ENCODE measurements at regions not wholly inside any gene's neighbourhood (a gene's known extent, or its start where the extent isn't known, plus 50 kb on each side); places are given as distances from the start of the nearest gene placed in this dataset.

GRCh38 chr18:78664848-78665247 lies 314.8 kb upstream of the SALL3 start:
- Histone ChIP-seq H3K36me3 (no peaks in the 10 kb centered on the region), H3K27me3 (no peaks in the 10 kb centered on the region), H3K4me1 (no peaks in the 10 kb centered on the region), H3K9me3 (no peaks in the 10 kb centered on the region), H3K27ac (no peak overlapping the region), H3K4me3 (no peak overlapping the region)
- TF ChIP-seq, protein P1, sequence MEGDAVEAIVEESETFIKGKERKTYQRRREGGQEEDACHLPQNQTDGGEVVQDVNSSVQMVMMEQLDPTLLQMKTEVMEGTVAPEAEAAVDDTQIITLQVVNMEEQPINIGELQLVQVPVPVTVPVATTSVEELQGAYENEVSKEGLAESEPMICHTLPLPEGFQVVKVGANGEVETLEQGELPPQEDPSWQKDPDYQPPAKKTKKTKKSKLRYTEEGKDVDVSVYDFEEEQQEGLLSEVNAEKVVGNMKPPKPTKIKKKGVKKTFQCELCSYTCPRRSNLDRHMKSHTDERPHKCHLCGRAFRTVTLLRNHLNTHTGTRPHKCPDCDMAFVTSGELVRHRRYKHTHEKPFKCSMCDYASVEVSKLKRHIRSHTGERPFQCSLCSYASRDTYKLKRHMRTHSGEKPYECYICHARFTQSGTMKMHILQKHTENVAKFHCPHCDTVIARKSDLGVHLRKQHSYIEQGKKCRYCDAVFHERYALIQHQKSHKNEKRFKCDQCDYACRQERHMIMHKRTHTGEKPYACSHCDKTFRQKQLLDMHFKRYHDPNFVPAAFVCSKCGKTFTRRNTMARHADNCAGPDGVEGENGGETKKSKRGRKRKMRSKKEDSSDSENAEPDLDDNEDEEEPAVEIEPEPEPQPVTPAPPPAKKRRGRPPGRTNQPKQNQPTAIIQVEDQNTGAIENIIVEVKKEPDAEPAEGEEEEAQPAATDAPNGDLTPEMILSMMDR (IDR thresholded peaks at IDR 0.05): no peak
- DNase-seq: no peak

DNA sequence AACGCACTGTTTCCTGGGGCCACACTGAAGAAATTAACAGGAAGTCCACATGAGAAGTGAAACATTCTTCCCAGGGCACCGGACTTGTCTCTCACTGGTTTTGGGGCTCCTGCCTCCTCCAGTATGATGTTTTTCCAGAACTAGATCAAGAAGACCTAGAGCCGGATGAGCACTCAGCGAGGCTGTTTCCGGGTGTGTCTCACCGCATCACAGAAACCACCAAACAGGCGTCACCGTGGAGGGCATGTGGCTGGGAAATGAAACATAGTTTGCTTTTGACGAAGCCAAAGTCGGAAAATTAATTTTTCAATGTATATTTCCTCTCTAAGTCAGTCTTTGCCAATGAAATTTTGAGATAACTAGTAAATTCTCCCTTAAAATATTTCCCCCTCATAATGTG lies 314.0 kb upstream of the SALL3 start:
- TF ChIP-seq POLR2A (IDR thresholded peaks at IDR 0.05): no peak
- TF ChIP-seq, protein P1 (IDR thresholded peaks at IDR 0.05): no peak
- no peaks in the 10 kb centered on the region for H3K9me3 ChIP-seq

DNA sequence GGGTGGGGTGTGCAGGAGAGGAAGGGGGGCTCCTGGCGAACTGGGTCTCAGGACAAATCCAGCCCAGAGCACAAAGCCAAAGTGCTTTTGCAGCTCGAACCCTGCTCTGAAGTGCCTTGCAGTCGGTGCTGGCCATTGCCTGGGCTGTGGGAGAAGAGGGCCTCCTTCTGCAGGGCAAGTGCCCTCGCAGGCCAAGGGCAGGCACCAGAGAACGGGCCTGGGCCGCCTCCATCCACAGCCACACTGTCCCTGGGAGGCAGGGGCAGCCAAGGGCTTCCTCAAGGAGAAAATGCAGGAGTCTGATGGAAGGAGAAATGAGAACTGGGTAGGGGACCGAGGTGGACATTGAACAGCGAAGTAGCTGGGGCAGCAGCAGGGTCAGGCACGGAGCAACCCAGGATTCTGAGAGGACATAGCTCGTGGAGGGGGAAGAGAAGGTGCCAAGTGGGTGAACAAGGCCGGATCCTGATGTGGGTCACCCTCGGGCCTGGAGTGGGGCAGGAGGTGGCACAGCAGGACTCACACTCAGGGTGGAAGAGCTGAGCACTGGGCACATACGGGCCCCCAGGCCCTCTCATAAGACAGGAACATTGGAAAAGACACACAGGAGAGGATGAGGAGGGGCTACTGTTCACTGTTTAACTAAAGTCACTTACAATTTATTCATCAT lies 312.8 kb upstream of the SALL3 start:
- Histone ChIP-seq H3K4me1 (no peaks in the 10 kb centered on the region), H3K27me3 (no peaks in the 10 kb centered on the region), H3K36me3 (no peaks in the 10 kb centered on the region), H3K4me3 (no peak overlapping the region), H3K9me3 (no peaks in the 10 kb centered on the region), H3K27ac (no peak overlapping the region)
- no peak for DNase-seq
- TF ChIP-seq, protein P1 (IDR thresholded peaks at IDR 0.05): no peak
- TF ChIP-seq POLR2A (IDR thresholded peaks at IDR 0.05): no peak

More for the DNA sequence above, 314.0 kb upstream of the SALL3 start:
- H3K27me3 ChIP-seq: no peaks in the 10 kb centered on the region
- H3K4me3 ChIP-seq: no peak overlapping the region
- H3K4me1 ChIP-seq: no peaks in the 10 kb centered on the region
- no peak for DNase-seq
- H3K36me3 ChIP-seq: no peaks in the 10 kb centered on the region
- H3K27ac ChIP-seq: no peak overlapping the region

GRCh38 chr18:78670778-78671391 lies 308.7 kb upstream of the SALL3 start:
- no peak for DNase-seq
- Histone ChIP-seq H3K4me1 (no peaks in the 10 kb centered on the region), H3K36me3 (no peaks in the 10 kb centered on the region), H3K27ac (no peak overlapping the region), H3K9me3 (no peaks in the 10 kb centered on the region), H3K4me3 (no peak overlapping the region), H3K27me3 (no peaks in the 10 kb centered on the region)
- TF ChIP-seq, protein P1 (IDR thresholded peaks at IDR 0.05): no peak
- no peak for TF ChIP-seq POLR2A (IDR thresholded peaks at IDR 0.05)

DNA sequence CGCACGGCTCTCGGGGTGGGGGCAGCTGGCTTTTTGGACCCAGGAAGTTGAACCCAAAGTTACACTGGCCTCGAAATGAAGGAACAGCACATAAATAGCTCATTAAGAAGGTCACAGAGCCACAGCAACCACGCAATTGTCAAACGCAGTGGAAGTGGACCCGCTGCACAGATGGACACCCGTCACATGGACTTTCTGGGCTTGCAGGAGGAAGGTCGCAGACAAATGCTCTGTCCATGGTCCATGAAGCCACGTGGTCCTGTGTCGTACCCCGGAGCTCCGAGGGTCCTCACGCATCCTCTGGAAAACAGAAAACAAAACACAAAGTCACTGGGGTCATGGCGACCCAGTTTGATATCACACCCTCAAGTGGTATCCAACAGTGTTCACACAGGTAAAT lies 308.1 kb upstream of the SALL3 start:
- no peak overlapping the region for H3K27ac ChIP-seq
- no peak overlapping the region for H3K4me3 ChIP-seq
- no peaks in the 10 kb centered on the region for H3K27me3 ChIP-seq
- no peaks in the 10 kb centered on the region for H3K4me1 ChIP-seq
- TF ChIP-seq POLR2A (IDR thresholded peaks at IDR 0.05): no peak
- TF ChIP-seq, protein P1 (IDR thresholded peaks at IDR 0.05): no peak
- H3K36me3 ChIP-seq: no peaks in the 10 kb centered on the region
- H3K9me3 ChIP-seq: no peaks in the 10 kb centered on the region
- DNase-seq: no peak
